ENCODE measurements at regions not wholly inside any gene's neighbourhood (a gene's known extent, or its start where the extent isn't known, plus 50 kb on each side); places are given as distances from the start of the nearest gene placed in this dataset.

DNA sequence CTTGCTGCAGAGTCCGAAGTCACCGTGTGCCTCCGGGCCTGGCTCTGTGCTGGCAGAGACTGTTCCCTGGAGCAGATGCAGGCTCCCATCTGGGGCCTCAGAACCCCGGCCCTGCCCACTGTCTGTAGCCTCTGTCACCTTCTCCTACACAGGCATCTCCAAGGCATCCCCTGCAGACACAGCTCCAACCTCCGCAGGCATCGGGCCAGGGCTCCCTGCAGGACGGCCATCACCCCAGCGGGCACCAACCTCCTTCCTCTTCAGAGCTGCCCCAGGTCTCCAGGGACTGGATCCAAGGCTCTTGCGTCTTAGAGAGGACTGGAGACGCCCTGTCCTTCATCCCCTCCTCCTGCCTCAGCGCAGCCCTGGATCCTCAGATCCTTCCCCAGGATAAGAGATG lies 69.9 kb upstream of the MYL10 start:
- no peaks in the 10 kb centered on the region for H3K79me2 ChIP-seq (ENCODE audit: insufficient read depth)
- WGBS, 2 experiments (ENCODE audit: low coverage in 1 of 2, low lambda C conversion rate in 2 of 2, missing lambda C conversion rate in 2 of 2): 71 to 75% methylated on average over 10 to 11 of the region's 11 CpGs
- in situ Hi-C loops (cut with MboI): no loop called here

DNA sequence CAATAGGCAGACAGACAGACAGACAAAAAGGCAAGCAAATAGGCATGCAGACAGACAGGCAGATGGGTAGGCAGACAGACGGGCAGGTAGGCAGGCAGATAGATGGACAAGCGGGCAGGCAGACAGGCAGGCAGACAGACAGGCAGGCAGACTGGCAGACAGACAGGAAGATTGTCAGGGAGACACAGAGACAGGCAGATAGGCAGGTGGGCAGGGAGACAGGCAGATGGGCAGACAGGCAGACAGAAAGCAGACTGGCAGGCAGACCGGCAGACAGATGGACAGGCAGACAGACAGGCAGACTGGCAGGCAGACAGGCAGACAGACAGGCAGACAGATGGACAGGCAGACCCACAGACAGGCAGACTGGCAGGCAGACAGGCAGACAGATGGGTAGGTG lies 70.3 kb upstream of the MYL10 start:
- no peak overlapping the region for H3K4me3 ChIP-seq
- H3K27me3 ChIP-seq (replicated peaks; ENCODE audit: insufficient read depth): no peaks in the 10 kb centered on the region; the same call in 1 of the 2 replicates
- no peak for DNase-seq
- no peaks in the 10 kb centered on the region for H3K9me3 ChIP-seq (ENCODE audit: low read depth)
- H2AFZ ChIP-seq: no peak overlapping the region
- H3K36me3 ChIP-seq (ENCODE audit: low read depth): no peaks in the 10 kb centered on the region
- H4K20me1 ChIP-seq (ENCODE audit: insufficient read depth): no peaks in the 10 kb centered on the region
- no peak overlapping the region for H3K4me2 ChIP-seq (ENCODE audit: unreplicated experiment)
- H3K9ac ChIP-seq: no peak overlapping the region
- H3K4me1 ChIP-seq (ENCODE audit: insufficient read depth): no peaks in the 10 kb centered on the region
- WGBS, 2 experiments (ENCODE audit: low coverage in 1 of 2, low lambda C conversion rate in 2 of 2, missing lambda C conversion rate in 2 of 2): 77 to 78% methylated on average over 3 of the region's 3 CpGs
- no peaks in the 10 kb centered on the region for H3F3A ChIP-seq (ENCODE audit: insufficient read depth)
- no peak overlapping the region for H3K27ac ChIP-seq
- no peaks in the 10 kb centered on the region for H3K9me2 ChIP-seq (ENCODE audit: insufficient read depth)
- in situ Hi-C loops (cut with MboI): no loop called here
- TF ChIP-seq EZH2 (IDR thresholded peaks at IDR 0.05; ENCODE audit: insufficient read depth, poor library complexity, severe bottlenecking): no peak
- no peak for TF ChIP-seq EZH2phosphoT487 (IDR thresholded peaks at IDR 0.05; ENCODE audit: insufficient read depth, low read depth)
- H3K79me2 ChIP-seq (ENCODE audit: insufficient read depth): no peaks in the 10 kb centered on the region

More for the DNA sequence above, 69.9 kb upstream of the MYL10 start:
- Histone ChIP-seq H3K9me3 (ENCODE audit: low read depth) (no peaks in the 10 kb centered on the region), H3K27ac (no peak overlapping the region), H2AFZ (no peak overlapping the region), H4K20me1 (ENCODE audit: insufficient read depth) (no peaks in the 10 kb centered on the region), H3K36me3 (ENCODE audit: low read depth) (no peaks in the 10 kb centered on the region), H3K9me2 (ENCODE audit: insufficient read depth) (no peaks in the 10 kb centered on the region), H3K9ac (no peak overlapping the region), H3K4me3 (no peak overlapping the region), H3K4me2 (ENCODE audit: unreplicated experiment) (no peak overlapping the region), H3K4me1 (ENCODE audit: insufficient read depth) (no peaks in the 10 kb centered on the region), H3K27me3 (replicated peaks; ENCODE audit: insufficient read depth) (no peaks in the 10 kb centered on the region; the same call in 1 of the 2 replicates), H3F3A (ENCODE audit: insufficient read depth) (no peaks in the 10 kb centered on the region)
- TF ChIP-seq EZH2 (IDR thresholded peaks at IDR 0.05; ENCODE audit: insufficient read depth, poor library complexity, severe bottlenecking) (no peak), EZH2phosphoT487 (IDR thresholded peaks at IDR 0.05; ENCODE audit: insufficient read depth, low read depth) (no peak)
- no peak for DNase-seq

DNA sequence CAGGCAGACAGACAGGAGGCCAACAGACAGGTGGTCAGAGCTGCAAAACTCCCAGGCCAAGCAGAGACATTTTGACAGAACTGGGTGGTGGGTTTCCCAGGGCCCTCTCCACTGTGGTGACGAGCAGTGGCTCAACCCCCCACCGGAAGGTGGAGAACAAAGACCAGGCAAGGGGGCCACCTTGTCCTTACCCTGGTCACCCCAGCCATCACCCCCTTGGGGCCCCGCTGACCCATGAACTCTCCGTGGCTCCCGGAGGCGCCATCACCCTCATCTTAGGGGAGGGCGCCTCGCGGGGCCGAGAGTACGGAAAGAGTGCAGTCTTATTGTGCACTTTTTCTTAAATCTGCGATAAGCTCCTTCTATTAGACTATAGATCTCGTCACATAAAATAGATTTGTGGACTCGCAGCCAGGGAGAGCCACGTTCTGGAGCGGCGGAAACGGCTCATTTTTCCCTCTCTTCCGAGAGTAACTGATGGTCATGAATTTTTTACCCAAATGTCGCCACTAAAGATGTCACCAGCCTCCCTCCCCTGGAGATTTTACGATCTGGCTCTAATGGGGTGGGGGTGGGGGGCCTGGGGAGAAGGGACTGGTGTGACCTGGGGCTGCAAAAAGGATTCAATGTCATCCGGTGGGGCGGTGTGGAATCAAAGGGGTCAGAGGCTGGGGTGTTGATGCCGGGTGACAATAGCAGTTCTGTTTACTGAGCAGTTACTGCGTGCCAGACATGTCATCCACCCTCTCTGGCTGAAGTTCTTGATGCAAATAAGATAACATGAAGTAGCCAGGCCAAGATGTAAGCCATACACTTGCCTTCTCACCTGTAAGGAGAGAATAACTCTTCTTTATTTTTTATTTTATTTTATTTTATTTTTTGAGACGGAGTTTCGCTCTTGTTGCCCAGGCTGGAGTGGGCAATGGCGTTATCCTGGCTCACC lies 71.1 kb upstream of the MYL10 start:
- no peak overlapping the region for H2AFZ ChIP-seq
- H3K4me1 ChIP-seq (ENCODE audit: insufficient read depth): no peaks in the 10 kb centered on the region
- no peak overlapping the region for H3K4me3 ChIP-seq
- H3K27me3 ChIP-seq (replicated peaks; ENCODE audit: insufficient read depth): no peaks in the 10 kb centered on the region; the same call in 1 of the 2 replicates
- H3K9me3 ChIP-seq (ENCODE audit: low read depth): no peaks in the 10 kb centered on the region
- no peak overlapping the region for H3K27ac ChIP-seq
- WGBS, 2 experiments (ENCODE audit: low coverage in 1 of 2, low lambda C conversion rate in 2 of 2, missing lambda C conversion rate in 2 of 2): 40 to 44% methylated on average over 28 of the region's 28 CpGs
- no peaks in the 10 kb centered on the region for H3F3A ChIP-seq (ENCODE audit: insufficient read depth)
- H3K9me2 ChIP-seq (ENCODE audit: insufficient read depth): no peaks in the 10 kb centered on the region
- in situ Hi-C loops (cut with MboI): loop anchor here (10.0 kb wide), 1 partner anchor 545 kb away; no protein-coding TSS in a partner anchor
- H3K4me2 ChIP-seq (ENCODE audit: unreplicated experiment): no peak overlapping the region
- no peak overlapping the region for H3K9ac ChIP-seq
- no peak for DNase-seq
- no peaks in the 10 kb centered on the region for H4K20me1 ChIP-seq (ENCODE audit: insufficient read depth)
- no peaks in the 10 kb centered on the region for H3K36me3 ChIP-seq (ENCODE audit: low read depth)
- TF ChIP-seq EZH2 (IDR thresholded peaks at IDR 0.05; ENCODE audit: insufficient read depth, poor library complexity, severe bottlenecking) (no peak), EZH2phosphoT487 (IDR thresholded peaks at IDR 0.05; ENCODE audit: insufficient read depth, low read depth) (no peak)
- H3K79me2 ChIP-seq (ENCODE audit: insufficient read depth): no peaks in the 10 kb centered on the region

DNA sequence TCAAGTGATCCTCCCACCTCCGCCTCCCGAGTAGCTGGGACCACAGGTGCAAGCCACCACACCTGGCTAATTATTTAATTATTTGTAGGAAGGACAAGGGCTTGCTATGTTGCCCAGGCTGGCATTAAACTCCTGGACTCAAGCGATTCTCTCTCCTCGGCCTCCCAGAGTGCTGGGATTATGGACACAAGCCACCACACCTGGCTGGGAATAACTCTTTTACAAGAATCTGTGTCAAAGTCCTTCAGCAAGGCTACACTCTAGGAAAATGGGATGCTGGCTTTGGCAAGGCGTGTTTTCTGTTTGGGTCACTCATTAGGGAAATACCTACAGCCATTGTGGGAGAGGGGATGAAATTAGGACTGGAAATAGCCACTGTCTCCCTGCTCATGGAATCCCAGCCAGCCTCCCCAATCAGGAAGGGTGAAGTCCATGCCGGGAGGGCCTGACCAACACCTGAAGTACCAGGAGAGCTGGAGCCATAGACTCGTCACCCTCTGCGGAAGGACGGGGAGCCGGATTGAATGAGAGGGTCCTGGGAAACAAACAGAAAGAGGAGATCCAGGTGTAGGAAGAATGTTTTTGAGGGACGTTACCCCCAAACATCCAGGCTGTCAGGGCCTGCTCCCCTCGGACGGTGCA lies 72.2 kb upstream of the MYL10 start:
- no peaks in the 10 kb centered on the region for H3F3A ChIP-seq (ENCODE audit: insufficient read depth)
- H3K36me3 ChIP-seq (ENCODE audit: low read depth): no peaks in the 10 kb centered on the region
- H3K4me2 ChIP-seq (ENCODE audit: unreplicated experiment): no peak overlapping the region
- WGBS, 2 experiments (ENCODE audit: low coverage in 1 of 2, low lambda C conversion rate in 2 of 2, missing lambda C conversion rate in 2 of 2): 74 to 77% methylated on average over 13 of the region's 13 CpGs
- H3K79me2 ChIP-seq (ENCODE audit: insufficient read depth): no peaks in the 10 kb centered on the region
- H2AFZ ChIP-seq: no peak overlapping the region
- no peak for DNase-seq
- in situ Hi-C loops (cut with MboI): loop anchor here (10.0 kb wide), 1 partner anchor 544 kb away; no protein-coding TSS in a partner anchor
- TF ChIP-seq EZH2 (IDR thresholded peaks at IDR 0.05; ENCODE audit: insufficient read depth, poor library complexity, severe bottlenecking) (no peak), EZH2phosphoT487 (IDR thresholded peaks at IDR 0.05; ENCODE audit: insufficient read depth, low read depth) (no peak)
- no peak overlapping the region for H3K4me3 ChIP-seq
- no peak overlapping the region for H3K27ac ChIP-seq
- no peaks in the 10 kb centered on the region for H3K9me2 ChIP-seq (ENCODE audit: insufficient read depth)
- H3K9ac ChIP-seq: no peak overlapping the region
- H3K27me3 ChIP-seq (replicated peaks; ENCODE audit: insufficient read depth): no peaks in the 10 kb centered on the region; the same call in 1 of the 2 replicates
- H3K4me1 ChIP-seq (ENCODE audit: insufficient read depth): no peaks in the 10 kb centered on the region
- no peaks in the 10 kb centered on the region for H3K9me3 ChIP-seq (ENCODE audit: low read depth)
- no peaks in the 10 kb centered on the region for H4K20me1 ChIP-seq (ENCODE audit: insufficient read depth)
